ENCODE measurements at regions not wholly inside any gene's neighbourhood (a gene's known extent, or its start where the extent isn't known, plus 50 kb on each side); places are given as distances from the start of the nearest gene placed in this dataset.

DNA sequence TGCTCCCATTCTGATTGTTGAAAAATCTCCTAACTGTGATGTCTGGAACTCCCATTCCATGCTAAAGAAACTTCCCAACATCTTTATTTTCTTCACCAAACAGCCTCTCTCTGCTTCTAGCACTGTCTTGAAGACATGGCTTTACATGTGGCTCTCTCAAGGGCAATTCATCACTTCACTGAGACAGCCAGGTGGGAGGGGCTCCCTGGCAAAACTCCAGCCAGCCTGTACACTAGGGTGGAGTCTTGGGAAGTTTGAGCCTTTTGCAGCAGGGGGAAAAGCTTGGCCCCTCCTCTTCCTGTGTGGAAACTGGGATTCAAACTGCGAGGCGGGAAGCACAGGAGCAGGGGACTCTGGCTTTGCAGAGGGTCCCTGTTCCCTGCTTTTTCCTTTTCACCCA is 130.5 kb upstream of the TTC29 start:
- no peaks in the 10 kb centered on the region for H3K27me3 ChIP-seq (ENCODE audit: insufficient read depth, low read length)
- TF ChIP-seq, protein P1, sequence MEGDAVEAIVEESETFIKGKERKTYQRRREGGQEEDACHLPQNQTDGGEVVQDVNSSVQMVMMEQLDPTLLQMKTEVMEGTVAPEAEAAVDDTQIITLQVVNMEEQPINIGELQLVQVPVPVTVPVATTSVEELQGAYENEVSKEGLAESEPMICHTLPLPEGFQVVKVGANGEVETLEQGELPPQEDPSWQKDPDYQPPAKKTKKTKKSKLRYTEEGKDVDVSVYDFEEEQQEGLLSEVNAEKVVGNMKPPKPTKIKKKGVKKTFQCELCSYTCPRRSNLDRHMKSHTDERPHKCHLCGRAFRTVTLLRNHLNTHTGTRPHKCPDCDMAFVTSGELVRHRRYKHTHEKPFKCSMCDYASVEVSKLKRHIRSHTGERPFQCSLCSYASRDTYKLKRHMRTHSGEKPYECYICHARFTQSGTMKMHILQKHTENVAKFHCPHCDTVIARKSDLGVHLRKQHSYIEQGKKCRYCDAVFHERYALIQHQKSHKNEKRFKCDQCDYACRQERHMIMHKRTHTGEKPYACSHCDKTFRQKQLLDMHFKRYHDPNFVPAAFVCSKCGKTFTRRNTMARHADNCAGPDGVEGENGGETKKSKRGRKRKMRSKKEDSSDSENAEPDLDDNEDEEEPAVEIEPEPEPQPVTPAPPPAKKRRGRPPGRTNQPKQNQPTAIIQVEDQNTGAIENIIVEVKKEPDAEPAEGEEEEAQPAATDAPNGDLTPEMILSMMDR (IDR thresholded peaks at IDR 0.05; ENCODE audit: extremely low read depth, low read depth, low read length): no peak
- H3K36me3 ChIP-seq (ENCODE audit: insufficient read depth, low read length): no peaks in the 10 kb centered on the region
- H3K79me2 ChIP-seq (ENCODE audit: insufficient read depth, low read length): no peaks in the 10 kb centered on the region
- H2AFZ ChIP-seq (ENCODE audit: low read length): no peak overlapping the region
- no peaks in the 10 kb centered on the region for H3K9me3 ChIP-seq (ENCODE audit: low read depth, low read length)
- no peak overlapping the region for H3K4me2 ChIP-seq (ENCODE audit: insufficient read depth, low read length)
- H3K4me3 ChIP-seq (ENCODE audit: insufficient read depth, low read length): no peak overlapping the region
- H3K27ac ChIP-seq (ENCODE audit: low read depth, low read length): no peak overlapping the region
- no peaks in the 10 kb centered on the region for H4K20me1 ChIP-seq (ENCODE audit: insufficient read depth, low read length)
- DNase-seq (ENCODE audit: insufficient read length, low spot score, missing footprints): no peak
- no peaks in the 10 kb centered on the region for H3K4me1 ChIP-seq (ENCODE audit: insufficient read depth, low read length)

DNA sequence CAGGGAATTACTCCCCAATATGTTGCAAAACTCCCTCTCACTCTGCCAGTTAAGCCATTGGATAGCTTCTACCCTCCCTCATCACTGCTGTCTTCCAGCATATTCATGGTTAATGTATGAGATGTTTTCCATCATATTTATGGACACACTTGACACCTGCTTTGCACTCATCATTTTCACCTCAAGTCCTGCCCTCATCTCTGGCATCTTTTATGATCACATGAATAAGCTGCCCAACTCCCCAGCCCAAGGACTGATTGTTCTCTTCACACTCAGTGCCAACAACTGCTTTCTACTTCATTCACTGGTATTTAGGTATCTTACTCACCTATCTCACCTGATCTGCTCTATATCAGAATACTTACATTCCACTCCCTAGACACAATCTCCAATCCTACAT is 131.1 kb upstream of the TTC29 start:
- Histone ChIP-seq H3K27me3 (ENCODE audit: insufficient read depth, low read length) (no peaks in the 10 kb centered on the region), H4K20me1 (ENCODE audit: insufficient read depth, low read length) (no peaks in the 10 kb centered on the region), H2AFZ (ENCODE audit: low read length) (no peak overlapping the region), H3K36me3 (ENCODE audit: insufficient read depth, low read length) (no peaks in the 10 kb centered on the region), H3K4me3 (ENCODE audit: insufficient read depth, low read length) (no peak overlapping the region), H3K4me1 (ENCODE audit: insufficient read depth, low read length) (no peaks in the 10 kb centered on the region), H3K9me3 (ENCODE audit: low read depth, low read length) (no peaks in the 10 kb centered on the region), H3K79me2 (ENCODE audit: insufficient read depth, low read length) (no peaks in the 10 kb centered on the region), H3K4me2 (ENCODE audit: insufficient read depth, low read length) (no peak overlapping the region), H3K27ac (ENCODE audit: low read depth, low read length) (no peak overlapping the region)
- DNase-seq (ENCODE audit: insufficient read length, low spot score, missing footprints): no peak
- TF ChIP-seq, protein P1 (IDR thresholded peaks at IDR 0.05; ENCODE audit: extremely low read depth, low read depth, low read length): no peak

DNA sequence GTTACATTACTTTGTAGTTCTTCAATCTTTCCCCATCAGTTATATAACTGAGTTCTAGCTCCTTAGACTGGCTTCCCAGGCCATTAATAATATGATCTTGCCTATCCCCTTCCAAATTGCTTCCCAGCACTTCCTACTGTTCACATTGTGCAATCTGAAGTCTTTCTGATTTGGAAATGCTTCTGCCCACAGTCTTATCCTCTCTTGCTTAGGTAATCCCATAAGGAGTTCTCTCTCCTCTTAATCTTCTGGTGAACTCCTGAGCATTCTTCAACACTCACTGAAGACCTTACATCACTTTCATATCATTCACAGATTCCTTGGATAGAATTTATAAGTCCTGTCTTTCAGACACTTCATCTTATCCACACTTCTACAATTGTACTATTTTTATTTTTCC is 132.7 kb upstream of the TTC29 start:
- Histone ChIP-seq H4K20me1 (ENCODE audit: insufficient read depth, low read length) (no peaks in the 10 kb centered on the region), H3K4me1 (ENCODE audit: insufficient read depth, low read length) (no peaks in the 10 kb centered on the region), H3K27ac (ENCODE audit: low read depth, low read length) (no peak overlapping the region), H3K27me3 (ENCODE audit: insufficient read depth, low read length) (no peaks in the 10 kb centered on the region), H3K4me2 (ENCODE audit: insufficient read depth, low read length) (no peak overlapping the region), H3K79me2 (ENCODE audit: insufficient read depth, low read length) (no peaks in the 10 kb centered on the region), H3K9me3 (ENCODE audit: low read depth, low read length) (no peaks in the 10 kb centered on the region), H2AFZ (ENCODE audit: low read length) (no peak overlapping the region), H3K36me3 (ENCODE audit: insufficient read depth, low read length) (no peaks in the 10 kb centered on the region), H3K4me3 (ENCODE audit: insufficient read depth, low read length) (no peak overlapping the region)
- TF ChIP-seq, protein P1 (IDR thresholded peaks at IDR 0.05; ENCODE audit: extremely low read depth, low read depth, low read length): no peak
- DNase-seq (ENCODE audit: insufficient read length, low spot score, missing footprints): no peak

DNA sequence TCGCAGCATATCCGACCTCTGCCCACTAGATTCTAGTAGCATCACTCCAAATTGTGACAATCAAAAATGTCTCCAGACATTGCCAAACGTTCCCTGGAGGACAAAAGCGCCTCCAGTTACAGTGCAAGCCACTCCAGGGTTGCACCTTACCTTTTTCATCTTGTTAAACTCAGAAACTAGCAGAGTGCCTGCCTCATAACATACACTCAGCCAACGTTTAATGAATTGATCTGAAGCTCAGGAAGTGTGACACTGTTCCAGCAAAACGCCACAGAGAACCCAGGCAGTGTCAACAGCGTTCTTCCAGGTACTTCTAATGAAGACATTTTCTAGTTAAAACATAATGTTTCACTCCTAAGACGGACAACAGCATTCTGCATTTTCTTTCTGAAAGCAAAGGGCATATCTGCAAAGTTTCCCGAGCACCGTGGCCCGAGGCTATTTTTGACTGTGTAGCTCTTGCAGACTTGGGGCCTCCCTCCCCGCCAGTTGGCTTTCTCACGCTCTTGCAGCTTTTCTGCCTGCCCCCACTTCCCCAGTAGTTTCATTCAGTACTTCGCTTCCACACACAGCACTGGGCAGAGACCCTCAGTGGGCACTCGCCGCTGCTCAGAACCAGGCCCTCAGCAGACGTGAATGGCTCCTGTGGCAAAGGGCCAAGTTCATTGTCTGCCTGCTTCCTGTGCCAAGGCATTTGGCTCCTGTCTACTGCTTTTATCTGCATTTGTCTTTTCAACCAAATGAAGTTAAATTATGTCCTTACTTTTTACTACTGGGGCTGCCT is 133.4 kb upstream of the TTC29 start:
- TF ChIP-seq, protein P1 (IDR thresholded peaks at IDR 0.05; ENCODE audit: extremely low read depth, low read depth, low read length): no peak
- no peak overlapping the region for H3K4me3 ChIP-seq (ENCODE audit: insufficient read depth, low read length)
- H4K20me1 ChIP-seq (ENCODE audit: insufficient read depth, low read length): no peaks in the 10 kb centered on the region
- no peaks in the 10 kb centered on the region for H3K4me1 ChIP-seq (ENCODE audit: insufficient read depth, low read length)
- H3K79me2 ChIP-seq (ENCODE audit: insufficient read depth, low read length): no peaks in the 10 kb centered on the region
- H2AFZ ChIP-seq (ENCODE audit: low read length): no peak overlapping the region
- no peaks in the 10 kb centered on the region for H3K36me3 ChIP-seq (ENCODE audit: insufficient read depth, low read length)
- DNase-seq (ENCODE audit: insufficient read length, low spot score, missing footprints): no peak
- H3K4me2 ChIP-seq (ENCODE audit: insufficient read depth, low read length): no peak overlapping the region
- no peaks in the 10 kb centered on the region for H3K9me3 ChIP-seq (ENCODE audit: low read depth, low read length)
- no peak overlapping the region for H3K27ac ChIP-seq (ENCODE audit: low read depth, low read length)
- H3K27me3 ChIP-seq (ENCODE audit: insufficient read depth, low read length): no peaks in the 10 kb centered on the region
